GM12878 (cell line): ENCODE measurements at regions not wholly inside any gene's neighbourhood (a gene's known extent, or its start where the extent isn't known, plus 50 kb on each side); places are given as distances from the start of the nearest gene placed in this dataset.

Source experiments
- ASH2L ChIP-seq: fragments of 300-600, 200-600 bp; sonication (generic); IDR thresholded peaks from 2 replicates; pipeline ENCODE4 v1.6.1; 2017; ENCODE audit warnings: low read depth, mild to moderate bottlenecking, borderline replicate concordance
- ATF3 ChIP-seq: IDR thresholded peaks from 2 replicates; pipeline ENCODE4 v1.6.1; 2011; ENCODE audit warnings: low read depth, mild to moderate bottlenecking, low read length, moderate library complexity, borderline replicate concordance; ENCODE audit errors: extremely low read depth
- ATF7 ChIP-seq: fragments of 450-650 bp; IDR thresholded peaks from 2 replicates; pipeline ENCODE4 v1.6.1; 2016; ENCODE audit warnings: low read depth, mild to moderate bottlenecking
- CEBPB ChIP-seq, 2 experiments: fragments of 150-350 bp in 1 of 2; IDR thresholded peaks; 2 replicates each; pipeline ENCODE4 v1.6.1; 2012 to 2014; ENCODE audit warnings: low read depth in 2 of 2, low read length in 2 of 2, borderline replicate concordance in 1 of 2, inconsistent platforms in 1 of 2
- CHD4 ChIP-seq: fragments of 200-600 bp; sonication (generic); IDR thresholded peaks from 2 replicates; pipeline ENCODE4 v1.6.1; 2016; ENCODE audit warnings: mild to moderate bottlenecking
- EED ChIP-seq: sonication (generic); IDR thresholded peaks from 2 replicates; pipeline ENCODE4 v1.6.1; 2016; ENCODE audit warnings: antibody characterized with exemption, low read depth
- ESRRA ChIP-seq: IDR thresholded peaks from 2 replicates; pipeline ENCODE4 v1.6.1; 2012; ENCODE audit warnings: mild to moderate bottlenecking, low read length, improper control_type of control experiment
- FOXK2 ChIP-seq: fragments of 450-650 bp; IDR thresholded peaks from 2 replicates; pipeline ENCODE4 v1.6.1; 2017; ENCODE audit warnings: mild to moderate bottlenecking, moderate library complexity
- JUNB ChIP-seq: IDR thresholded peaks from 2 replicates; pipeline ENCODE4 v1.6.1; 2016; ENCODE audit warnings: antibody characterized with exemption, mild to moderate bottlenecking
- MEF2A ChIP-seq: IDR thresholded peaks from 2 replicates; pipeline ENCODE4 v1.6.1; 2011; ENCODE audit warnings: low read depth, mild to moderate bottlenecking, low read length, moderate library complexity; ENCODE audit not compliant: insufficient read depth
- MYC ChIP-seq: IDR thresholded peaks from 2 replicates; pipeline ENCODE4 v1.6.1; 2011; ENCODE audit warnings: mild to moderate bottlenecking, low read length, moderate library complexity, inconsistent platforms; ENCODE audit not compliant: insufficient read depth, insufficient replicate concordance, insufficient read length, severe bottlenecking
- PKNOX1 ChIP-seq: fragments of 450-650 bp; IDR thresholded peaks from 2 replicates; pipeline ENCODE4 v1.6.1; 2016; ENCODE audit warnings: mild to moderate bottlenecking
- PML ChIP-seq: IDR thresholded peaks from 2 replicates; pipeline ENCODE4 v1.6.1; 2012; ENCODE audit warnings: low read length, inconsistent platforms
- POLR2AphosphoS5 ChIP-seq: IDR thresholded peaks from 2 replicates; pipeline ENCODE4 v1.6.1; 2011; ENCODE audit warnings: mild to moderate bottlenecking, low read length, inconsistent platforms
- ZBED1 ChIP-seq: IDR thresholded peaks from 2 replicates; pipeline ENCODE4 v1.6.1; 2016; ENCODE audit warnings: borderline replicate concordance
- ZNF24 ChIP-seq: fragments of 450-650 bp; IDR thresholded peaks from 2 replicates; pipeline ENCODE4 v1.6.1; 2017; ENCODE audit warnings: antibody characterized with exemption, mild to moderate bottlenecking
- ZSCAN29 ChIP-seq: fragments of 450-650 bp; IDR thresholded peaks from 2 replicates; pipeline ENCODE4 v1.6.1; 2017; ENCODE audit warnings: mild to moderate bottlenecking, moderate library complexity
- TF ChIP-seq, protein P1 (sequence below): IDR thresholded peaks from 2 replicates; pipeline ENCODE4 v1.6.1; 2012; ENCODE audit warnings: low read depth, low read length, improper control_type of control experiment
- TF ChIP-seq, protein P2 (sequence below): IDR thresholded peaks from 2 replicates; pipeline ENCODE4 v1.6.1; 2012; ENCODE audit warnings: mild to moderate bottlenecking, low read depth, low read length
- TF ChIP-seq, protein P3 (sequence below): fragments of 450-650 bp; formaldehyde crosslinking; IDR thresholded peaks from 2 replicates; pipeline ENCODE4 v1.5.0; 2022; ENCODE audit warnings: mild to moderate bottlenecking, missing genetic modification characterization
- TF ChIP-seq, protein P4 (sequence below): fragments of 450-650 bp; IDR thresholded peaks from 2 replicates; pipeline ENCODE4 v1.6.1; 2014; ENCODE audit warnings: mild to moderate bottlenecking

- TF ChIP-seq EED (peak; percentile 98), PML (0 out of 2 replicates have a peak, but pooled peaks have one; percentile 46), ATF3 (no peak), ASH2L (no peak), FOXK2 (no peak), ATF7 (peak; percentile 53; the same call in 1 of the 2 replicates), CHD4 (no peak), PKNOX1 (peak; percentile 47; the same call in 1 of the 2 replicates), ZBED1 (no peak), JUNB (peak; percentile 93), ZNF24 (0 out of 2 replicates have a peak, but pooled peaks have one; percentile 45), ESRRA (no peak), MYC (no peak), ZSCAN29 (peak; percentile 3; the same call in 1 of the 2 replicates), POLR2AphosphoS5 (no peak), MEF2A (0 out of 2 replicates have a peak, but pooled peaks have one; percentile 53), CEBPB (IDR thresholded peaks at IDR 0.05; ENCODE audit: borderline replicate concordance in 1 of 2, low read depth in 2 of 2, low read length in 2 of 2) (peak in 1 of 2 experiments; percentile 78; a peak in 1 of 4 replicates)
- TF ChIP-seq, protein P1, sequence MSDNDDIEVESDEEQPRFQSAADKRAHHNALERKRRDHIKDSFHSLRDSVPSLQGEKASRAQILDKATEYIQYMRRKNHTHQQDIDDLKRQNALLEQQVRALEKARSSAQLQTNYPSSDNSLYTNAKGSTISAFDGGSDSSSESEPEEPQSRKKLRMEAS: no peak
- TF ChIP-seq, protein P2, sequence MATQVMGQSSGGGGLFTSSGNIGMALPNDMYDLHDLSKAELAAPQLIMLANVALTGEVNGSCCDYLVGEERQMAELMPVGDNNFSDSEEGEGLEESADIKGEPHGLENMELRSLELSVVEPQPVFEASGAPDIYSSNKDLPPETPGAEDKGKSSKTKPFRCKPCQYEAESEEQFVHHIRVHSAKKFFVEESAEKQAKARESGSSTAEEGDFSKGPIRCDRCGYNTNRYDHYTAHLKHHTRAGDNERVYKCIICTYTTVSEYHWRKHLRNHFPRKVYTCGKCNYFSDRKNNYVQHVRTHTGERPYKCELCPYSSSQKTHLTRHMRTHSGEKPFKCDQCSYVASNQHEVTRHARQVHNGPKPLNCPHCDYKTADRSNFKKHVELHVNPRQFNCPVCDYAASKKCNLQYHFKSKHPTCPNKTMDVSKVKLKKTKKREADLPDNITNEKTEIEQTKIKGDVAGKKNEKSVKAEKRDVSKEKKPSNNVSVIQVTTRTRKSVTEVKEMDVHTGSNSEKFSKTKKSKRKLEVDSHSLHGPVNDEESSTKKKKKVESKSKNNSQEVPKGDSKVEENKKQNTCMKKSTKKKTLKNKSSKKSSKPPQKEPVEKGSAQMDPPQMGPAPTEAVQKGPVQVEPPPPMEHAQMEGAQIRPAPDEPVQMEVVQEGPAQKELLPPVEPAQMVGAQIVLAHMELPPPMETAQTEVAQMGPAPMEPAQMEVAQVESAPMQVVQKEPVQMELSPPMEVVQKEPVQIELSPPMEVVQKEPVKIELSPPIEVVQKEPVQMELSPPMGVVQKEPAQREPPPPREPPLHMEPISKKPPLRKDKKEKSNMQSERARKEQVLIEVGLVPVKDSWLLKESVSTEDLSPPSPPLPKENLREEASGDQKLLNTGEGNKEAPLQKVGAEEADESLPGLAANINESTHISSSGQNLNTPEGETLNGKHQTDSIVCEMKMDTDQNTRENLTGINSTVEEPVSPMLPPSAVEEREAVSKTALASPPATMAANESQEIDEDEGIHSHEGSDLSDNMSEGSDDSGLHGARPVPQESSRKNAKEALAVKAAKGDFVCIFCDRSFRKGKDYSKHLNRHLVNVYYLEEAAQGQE: peak; percentile 16; the same call in 1 of the 2 replicates
- TF ChIP-seq, protein P3, sequence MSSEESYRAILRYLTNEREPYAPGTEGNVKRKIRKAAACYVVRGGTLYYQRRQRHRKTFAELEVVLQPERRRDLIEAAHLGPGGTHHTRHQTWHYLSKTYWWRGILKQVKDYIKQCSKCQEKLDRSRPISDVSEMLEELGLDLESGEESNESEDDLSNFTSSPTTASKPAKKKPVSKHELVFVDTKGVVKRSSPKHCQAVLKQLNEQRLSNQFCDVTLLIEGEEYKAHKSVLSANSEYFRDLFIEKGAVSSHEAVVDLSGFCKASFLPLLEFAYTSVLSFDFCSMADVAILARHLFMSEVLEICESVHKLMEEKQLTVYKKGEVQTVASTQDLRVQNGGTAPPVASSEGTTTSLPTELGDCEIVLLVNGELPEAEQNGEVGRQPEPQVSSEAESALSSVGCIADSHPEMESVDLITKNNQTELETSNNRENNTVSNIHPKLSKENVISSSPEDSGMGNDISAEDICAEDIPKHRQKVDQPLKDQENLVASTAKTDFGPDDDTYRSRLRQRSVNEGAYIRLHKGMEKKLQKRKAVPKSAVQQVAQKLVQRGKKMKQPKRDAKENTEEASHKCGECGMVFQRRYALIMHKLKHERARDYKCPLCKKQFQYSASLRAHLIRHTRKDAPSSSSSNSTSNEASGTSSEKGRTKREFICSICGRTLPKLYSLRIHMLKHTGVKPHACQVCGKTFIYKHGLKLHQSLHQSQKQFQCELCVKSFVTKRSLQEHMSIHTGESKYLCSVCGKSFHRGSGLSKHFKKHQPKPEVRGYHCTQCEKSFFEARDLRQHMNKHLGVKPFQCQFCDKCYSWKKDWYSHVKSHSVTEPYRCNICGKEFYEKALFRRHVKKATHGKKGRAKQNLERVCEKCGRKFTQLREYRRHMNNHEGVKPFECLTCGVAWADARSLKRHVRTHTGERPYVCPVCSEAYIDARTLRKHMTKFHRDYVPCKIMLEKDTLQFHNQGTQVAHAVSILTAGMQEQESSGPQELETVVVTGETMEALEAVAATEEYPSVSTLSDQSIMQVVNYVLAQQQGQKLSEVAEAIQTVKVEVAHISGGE (CRISPR knock-in tag): no peak
- TF ChIP-seq, protein P4, sequence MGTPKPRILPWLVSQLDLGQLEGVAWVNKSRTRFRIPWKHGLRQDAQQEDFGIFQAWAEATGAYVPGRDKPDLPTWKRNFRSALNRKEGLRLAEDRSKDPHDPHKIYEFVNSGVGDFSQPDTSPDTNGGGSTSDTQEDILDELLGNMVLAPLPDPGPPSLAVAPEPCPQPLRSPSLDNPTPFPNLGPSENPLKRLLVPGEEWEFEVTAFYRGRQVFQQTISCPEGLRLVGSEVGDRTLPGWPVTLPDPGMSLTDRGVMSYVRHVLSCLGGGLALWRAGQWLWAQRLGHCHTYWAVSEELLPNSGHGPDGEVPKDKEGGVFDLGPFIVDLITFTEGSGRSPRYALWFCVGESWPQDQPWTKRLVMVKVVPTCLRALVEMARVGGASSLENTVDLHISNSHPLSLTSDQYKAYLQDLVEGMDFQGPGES: no peak
Observed at GRCh38 chr15:96037584-96037983, 292.9 kb upstream of the NR2F2 start (continued).
